HG03520 (cell line): ENCODE measurements at regions not wholly inside any gene's neighbourhood (a gene's known extent, or its start where the extent isn't known, plus 50 kb on each side); places are given as distances from the start of the nearest gene placed in this dataset.
A peak's percentile ranks its signal among the peaks of the same experiment; 100 is the strongest.
"Not testable (repeated sequence)": the region's sequence is repeated elsewhere in the genome, so short reads cannot be mapped to it uniquely, and the experiment has no call there.

Experiments used
- ATAC-seq: cut with Tn5 transposase; IDR thresholded peaks from one replicate; pipeline ENCODE4 v1.9.1; 2021; ENCODE audit warnings: mild to moderate bottlenecking, moderate library complexity; ENCODE audit not compliant: unreplicated experiment

DNA sequence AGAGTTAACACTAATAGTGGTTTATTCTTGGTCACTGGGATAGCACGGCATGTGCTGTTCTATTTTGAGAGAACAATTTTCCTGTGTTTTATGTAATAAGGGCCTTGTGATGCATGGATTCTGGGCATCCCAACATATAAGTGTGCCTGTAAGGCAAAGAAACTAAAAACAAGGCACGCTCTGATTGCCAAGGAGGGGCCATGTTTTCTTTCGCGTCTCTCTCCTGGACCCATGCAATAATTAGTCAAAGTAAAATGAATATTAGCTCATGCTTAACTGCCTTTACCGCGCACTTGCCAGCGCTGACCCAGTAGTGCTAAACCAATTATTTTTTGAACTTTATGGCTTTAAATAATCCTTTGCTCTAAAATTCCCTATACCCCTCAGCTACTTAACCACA, 140.9 kb downstream of the PSAT1 start:
- ATAC-seq: no peak

DNA sequence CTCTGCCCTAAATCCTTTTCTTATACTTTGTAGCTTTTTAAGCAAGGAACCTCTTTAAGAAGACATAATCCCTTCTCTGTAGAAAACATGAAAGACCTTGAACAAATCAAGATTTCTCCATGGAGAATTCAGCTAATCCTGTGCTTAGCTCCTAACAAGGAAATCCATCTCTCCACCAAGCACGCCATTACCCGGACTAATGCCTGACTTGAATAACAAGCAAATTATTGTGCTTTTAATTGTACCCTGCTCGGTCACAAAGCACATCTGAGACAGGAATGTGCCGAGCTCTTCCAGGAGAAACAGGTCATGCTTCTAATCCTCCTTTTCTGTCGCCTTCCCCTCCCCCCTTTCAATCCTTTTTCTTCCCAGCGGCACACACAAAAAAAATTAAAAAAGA, 141.3 kb downstream of the PSAT1 start:
- no peak for ATAC-seq

DNA sequence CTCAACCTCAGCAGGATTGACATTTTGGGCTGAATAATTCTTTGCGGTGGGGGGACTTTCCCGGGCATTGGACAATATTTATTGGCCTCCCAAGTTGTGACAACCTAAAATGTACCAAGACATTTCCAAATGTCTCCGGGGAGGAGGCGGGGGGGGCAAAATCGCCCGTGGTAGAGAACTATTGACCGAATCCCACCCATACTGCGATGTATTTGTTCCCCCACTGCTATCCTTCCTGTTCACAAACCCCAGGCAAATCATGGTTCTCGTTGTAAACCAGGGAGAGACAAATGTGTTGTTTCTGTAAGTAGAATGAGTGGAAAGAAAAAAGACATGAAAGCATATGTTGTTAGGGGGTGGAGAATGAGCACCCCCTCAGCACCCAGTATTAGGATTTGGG, 141.9 kb downstream of the PSAT1 start:
- no peak for ATAC-seq

DNA sequence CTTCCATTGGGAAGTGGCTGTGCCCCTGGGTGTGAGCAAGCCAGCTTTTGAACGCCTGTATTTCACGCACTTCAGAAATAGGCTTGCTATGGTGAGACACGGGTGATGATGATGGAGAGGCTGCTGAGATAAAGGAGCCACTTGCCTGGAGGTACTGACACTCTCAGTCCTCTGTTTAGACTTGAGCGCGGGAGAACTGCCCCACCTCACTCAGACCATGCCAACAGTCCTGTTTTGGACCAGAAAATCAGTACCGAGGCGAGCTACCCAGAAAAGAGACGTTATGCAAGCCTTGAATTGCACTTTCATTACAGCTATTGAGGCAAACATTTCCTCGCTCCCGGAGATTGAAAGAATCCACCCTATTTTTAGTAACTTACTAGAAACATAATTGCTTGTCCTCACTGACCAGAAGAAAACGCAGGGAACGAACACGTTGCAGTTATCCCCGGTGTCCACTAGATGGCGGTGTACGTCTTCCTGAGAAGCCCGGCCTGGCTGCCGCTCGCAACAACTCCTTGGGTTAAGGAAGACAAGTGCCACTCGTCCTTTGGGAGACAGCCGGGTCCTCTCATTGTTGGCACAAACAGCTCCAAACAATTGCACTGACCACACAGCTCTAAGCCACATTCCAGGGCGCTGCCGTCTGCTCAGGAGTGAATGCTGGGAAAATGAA, 142.4 kb downstream of the PSAT1 start:
- peak; percentile 70 for ATAC-seq

DNA sequence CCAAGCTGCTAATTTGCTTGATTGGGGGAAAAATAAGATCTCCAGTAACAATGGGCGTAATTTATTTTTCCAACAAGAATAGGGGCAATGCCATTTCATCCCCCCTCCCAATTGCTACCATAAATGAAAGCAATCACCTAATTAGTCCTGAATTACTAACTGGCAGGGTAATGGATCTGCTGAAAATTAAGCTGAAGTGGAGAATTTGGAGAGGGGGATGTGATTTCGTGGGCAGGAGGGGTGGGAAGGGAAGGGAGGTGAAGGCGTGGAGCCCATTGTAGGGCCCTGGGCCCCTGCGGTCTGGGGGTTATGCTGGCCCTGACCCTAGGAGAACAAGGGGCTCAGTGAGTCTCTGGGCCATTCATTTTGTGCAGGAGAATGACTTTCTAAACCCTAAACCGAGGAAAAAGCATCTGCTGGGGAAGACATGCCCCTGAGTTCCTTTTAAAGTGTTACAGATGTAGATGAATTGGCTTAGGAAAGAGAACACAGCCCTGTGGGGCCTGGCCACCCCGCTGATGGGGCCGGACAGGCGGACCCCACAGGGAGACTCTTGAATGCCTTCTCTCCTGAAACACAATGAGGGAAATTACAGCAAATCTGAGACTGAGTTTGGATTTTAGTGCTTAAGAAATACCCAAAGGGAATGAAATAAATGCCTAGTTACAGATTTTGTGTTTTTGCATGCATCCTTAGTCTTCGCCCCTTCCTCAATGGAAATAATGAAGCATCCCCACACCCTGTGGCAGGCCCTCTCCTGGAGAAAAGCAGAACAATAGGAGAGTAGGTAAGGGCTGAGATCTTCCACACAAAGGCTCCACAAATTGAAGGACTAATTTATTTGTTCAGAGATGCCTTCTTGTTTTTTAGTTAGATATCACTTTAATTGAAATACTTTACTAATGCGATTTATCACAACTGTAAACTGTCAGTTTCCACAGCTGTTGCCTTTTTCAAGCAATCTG, 143.2 kb downstream of the PSAT1 start:
- no peak for ATAC-seq

DNA sequence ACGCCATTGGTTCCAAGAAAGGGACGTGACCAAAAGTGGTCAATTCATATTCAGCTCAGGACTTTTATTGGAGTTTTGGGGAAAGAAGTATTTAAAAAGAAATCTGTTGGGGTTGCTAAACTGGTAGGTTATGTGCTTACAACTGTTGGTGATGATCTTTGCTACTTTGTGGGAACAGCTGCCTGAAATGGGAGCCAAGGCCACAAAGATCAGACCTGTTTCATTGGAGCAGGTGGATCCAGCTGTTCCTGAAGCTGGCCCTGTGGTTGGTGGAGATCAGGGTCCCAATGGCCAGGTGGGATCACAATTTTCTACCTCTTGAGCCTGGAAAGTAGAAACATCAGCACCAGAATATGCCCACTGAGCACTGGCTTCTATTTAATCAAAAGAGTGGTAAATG, 144.5 kb downstream of the PSAT1 start:
- no peak for ATAC-seq

DNA sequence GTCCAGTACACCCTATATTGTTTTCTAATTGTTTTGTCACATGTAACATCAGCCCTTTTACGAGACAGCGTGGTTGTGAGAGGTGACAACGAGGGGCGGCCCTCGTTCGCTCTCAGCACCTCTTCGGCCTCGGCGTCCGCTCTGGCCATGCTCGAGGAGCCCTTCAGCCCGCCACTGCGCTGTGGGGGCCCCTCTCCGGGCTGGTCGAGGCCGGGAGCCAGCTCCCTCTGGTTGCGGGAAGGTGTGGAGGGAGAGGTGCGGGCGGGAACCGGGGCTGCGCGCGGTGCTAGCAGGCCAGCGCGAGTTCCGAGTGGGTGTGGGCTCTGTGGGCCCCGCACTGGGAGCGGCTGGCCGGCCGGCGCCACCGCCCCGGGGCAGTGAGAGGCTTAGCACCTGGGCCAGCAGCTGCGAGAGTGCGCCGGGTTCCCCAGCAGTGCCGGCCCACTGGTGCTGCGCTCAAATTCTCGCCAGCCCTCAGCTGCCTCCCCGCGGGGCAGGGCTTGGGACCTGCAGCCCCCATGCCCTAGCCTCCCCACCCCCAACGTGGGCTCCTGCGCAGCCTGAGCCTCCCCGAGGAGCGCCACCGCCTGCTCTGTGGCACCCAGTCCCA, 145.0 kb downstream of the PSAT1 start:
- no peak for ATAC-seq

DNA sequence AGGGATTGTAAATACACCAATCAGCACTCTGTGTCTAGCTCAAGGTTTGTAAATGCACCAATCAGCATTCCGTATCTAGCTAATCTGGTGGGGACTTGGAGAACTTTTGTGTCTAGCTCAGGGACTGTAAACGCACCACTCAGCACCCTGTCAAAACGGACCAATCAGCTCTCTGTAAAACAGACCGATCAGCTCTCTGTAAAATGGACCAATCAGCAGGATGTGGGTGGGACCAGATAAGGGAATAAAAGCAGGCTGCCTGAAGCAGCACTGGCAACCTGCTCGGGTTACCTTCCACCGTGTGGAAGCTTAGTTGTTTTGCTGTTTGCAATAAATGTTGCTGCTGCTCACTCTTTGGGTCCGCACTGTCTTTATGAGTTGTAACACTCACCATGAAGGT, 145.7 kb downstream of the PSAT1 start:
- ATAC-seq: not testable (repeated sequence)

DNA sequence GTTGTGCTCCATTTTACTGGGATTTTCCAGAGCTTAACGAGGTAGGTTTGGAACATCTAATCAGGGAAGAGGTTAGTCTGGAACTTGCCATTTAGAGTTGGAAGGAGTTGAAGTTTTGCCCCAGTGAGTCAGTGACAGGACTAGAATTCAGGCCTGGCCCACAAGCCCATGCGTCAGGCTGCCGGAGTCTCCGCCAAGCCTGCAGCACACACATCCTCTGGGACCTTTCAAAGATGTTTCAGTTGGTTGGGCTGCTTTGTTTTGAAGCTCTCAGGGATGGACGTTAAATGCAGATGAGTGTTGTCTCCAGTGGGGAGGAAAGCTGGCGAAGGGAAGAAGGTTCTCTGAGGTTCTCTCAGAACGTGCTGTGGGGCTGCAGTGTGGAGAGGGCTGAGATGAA, 147.0 kb downstream of the PSAT1 start:
- ATAC-seq: no peak

DNA sequence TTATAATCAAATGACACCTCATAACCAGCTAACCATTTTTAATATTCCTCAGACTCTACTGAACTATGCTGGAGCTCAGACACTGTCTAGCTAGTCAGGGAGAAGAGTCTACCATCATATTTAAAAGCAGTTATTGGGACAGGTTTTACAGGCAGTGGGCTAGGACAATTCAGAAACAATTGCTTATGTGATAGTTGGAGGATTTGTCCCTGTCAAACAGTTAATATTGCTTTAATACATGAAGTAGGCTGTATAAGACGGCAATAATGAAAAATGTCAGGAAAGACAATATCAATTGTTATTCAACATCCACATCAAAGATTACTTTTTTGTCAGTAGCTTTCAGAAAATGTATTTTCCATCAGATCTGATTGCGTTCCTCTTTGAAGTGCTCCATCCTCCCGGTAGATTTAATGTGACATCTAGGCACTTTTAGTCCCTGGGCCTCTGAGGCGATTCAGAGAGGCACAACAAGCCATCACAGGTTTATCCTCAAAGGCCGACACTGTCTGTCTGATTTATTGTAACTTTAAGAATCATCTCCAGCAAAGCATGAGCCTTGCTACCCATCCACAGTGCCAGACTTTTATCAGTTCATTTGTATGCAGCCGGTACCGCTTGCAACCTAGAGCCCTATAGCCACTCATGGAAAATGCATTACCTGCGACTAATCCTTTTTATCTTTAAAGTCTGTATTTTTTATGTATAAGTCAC, 152.2 kb downstream of the PSAT1 start:
- no peak for ATAC-seq

DNA sequence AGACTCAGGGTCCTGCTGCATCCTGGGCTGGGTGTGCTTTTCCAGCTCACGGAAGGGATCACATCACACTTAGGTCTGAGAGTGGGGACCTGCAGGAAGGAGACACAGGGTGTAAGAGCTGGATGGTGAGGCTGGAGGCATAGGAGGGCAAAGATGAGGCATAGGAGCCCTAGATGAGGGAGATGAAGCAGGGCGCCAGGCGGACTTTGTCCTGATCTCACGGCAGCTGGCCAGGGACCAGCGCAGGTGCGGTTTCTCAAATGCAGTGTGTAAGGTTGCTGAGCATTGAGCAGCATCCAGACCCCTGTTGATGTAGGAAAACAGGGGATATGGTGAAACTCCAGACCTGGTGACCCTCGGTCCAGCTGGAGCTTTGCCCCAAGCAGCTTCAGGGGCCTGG, 156.5 kb downstream of the PSAT1 start:
- ATAC-seq: no peak

DNA sequence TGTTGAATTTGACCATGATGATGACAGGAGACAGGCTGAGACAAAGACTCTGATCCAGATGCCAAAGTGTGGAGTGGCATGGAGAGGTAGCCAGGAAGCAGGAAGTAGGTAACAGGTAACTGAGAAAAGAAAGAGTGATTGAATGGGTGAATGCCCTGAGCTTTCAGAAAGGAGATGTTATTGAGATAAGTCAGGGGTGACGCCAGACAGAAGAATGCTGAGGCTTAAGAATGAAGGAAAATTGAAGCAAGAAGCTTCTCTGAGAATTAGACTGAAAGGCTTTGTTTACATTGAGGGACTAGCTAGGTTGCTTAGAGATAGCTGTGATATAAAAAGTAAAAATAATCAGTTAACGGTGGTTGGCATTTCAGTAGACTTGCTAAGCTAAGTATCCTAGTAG, 165.7 kb downstream of the PSAT1 start:
- no peak for ATAC-seq

DNA sequence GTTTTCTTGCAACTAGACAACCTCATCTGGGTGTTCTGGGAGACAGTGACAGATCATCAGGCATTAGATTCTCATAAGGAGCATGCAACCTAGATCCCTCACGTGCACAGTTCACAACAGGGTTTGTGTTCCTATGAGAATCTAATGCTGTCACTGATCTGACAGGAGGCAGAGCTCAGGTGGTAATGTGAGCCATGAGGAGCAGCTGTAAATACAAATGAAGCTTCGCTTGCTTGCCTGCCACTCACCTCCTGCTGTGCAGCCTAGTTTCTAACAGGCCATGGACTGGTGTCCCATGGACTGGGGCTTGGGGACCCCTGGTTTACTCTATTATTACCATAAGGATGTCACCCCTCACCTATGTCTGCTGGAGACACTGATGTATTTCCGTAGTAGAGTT, 166.8 kb downstream of the PSAT1 start:
- no peak for ATAC-seq

DNA sequence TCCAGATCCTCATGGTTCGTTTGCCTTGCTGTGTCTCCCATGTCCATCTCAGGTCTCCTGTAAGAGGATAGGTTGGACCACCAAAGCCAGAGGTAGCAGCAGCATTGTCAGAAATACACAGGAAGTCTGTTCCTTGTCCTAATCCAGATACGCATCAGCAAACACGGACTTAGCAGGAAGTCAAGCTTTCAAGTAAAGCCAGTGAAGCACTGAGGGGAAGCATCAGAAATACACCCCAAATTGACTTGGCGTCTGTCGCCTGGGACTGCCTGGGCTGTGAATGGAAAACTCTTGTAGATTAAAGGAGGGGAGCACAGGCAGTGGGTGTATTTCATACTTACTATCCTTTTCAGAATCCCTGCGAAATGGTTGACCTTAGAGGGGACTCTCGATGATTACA, 171.3 kb downstream of the PSAT1 start:
- no peak for ATAC-seq

DNA sequence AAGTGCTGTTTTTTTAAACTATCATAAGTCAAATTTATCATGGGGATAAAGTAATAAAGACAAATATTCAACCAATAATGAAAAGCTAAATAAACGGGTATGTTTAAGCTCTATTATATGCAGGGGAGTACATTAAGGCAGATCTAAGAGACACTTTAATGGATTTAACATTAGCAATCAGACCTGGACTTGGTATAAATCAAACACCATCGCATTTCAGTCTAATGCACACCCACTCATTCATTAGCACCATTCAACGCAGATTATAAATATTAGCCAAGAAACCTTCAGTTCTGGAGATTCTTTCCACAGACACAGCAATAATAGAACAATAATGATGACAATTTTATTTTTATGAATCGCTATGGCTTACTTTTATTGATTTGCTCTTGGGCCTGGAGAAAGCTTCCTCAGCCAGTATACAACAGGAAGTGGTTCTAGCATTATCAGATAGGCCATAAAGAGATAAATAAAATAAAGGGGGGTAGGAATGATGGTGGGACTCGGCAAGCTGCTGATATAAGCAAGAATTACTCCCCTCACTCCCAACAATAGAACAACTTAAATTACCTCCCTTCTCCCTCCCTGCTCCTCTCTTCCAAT, 172.2 kb downstream of the PSAT1 start:
- no peak for ATAC-seq

DNA sequence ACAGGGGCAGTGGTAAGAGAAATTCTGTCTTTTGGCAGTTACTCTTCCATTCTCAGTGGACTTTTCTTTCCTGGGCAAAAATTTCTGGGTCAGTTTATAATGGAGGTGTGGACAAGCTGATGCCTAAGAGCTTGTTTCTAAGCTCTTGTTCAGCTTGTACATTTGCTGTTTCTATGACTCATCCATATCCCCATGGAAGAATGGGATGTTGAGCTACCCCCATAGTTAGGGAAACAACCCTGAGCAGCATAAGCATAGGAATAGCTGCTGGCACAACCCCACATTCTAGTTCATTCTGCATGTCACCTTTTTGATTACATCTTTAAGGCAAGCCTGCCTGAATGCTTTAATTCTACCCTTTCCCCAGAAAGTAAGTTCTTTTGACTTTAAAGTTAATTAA, 173.3 kb downstream of the PSAT1 start:
- no peak for ATAC-seq

DNA sequence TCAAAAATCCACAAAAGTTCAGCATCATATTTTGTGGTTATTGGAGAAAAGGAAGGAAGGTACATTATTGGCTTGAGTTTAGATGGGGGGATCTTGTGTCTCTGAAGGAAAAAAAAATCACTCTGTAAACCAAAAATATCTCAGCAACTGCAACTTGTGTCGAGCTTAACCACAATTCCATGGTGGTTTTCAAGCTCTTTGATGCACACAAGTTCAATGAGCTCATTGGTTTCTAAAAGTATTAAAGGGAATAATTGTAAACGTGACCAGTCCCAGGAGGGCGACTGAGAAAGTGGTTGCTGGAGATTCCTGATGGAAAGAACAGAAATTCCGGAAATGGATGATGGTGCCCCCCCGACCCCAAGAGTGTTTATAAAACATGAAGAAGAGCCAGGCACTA, 173.8 kb downstream of the PSAT1 start:
- no peak for ATAC-seq

DNA sequence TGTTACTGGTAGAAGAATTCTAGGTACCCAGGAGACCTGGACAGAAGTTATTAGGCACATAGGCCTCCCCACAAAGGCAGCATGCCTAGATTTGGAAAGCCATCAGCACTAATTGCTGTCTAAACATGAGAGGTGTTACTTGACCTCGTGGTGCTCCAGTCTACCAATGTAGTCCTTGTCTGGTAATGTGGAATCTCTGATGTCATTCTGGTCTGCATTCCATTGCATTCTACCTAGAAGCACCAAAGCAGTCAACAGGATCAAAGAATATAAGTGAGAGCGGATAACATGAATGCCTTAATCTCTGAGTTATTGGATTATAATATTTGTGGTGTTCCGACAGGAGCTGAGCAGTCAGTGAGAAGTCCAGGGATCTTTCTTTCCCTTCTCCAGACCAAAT, 175.2 kb downstream of the PSAT1 start:
- no peak for ATAC-seq

DNA sequence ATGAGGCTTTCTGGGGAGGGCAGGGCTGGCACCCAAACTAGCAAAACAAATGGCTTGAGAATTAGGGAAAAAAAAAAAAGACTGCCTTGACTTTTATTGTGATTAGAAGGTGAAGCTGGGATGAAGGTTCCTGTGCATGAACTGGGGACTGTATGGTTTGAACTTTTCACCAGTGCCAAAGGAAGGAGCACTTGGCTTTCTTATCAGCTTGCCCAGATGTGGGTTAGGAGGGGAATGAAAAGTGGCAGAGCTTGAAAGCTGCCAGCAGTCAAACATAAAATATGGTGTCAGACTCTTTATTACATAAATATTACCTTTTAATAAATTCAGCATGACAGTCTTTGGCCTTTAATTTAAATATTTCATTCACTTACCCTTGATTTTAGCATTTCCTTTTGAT, 182.5 kb downstream of the PSAT1 start:
- no peak for ATAC-seq

DNA sequence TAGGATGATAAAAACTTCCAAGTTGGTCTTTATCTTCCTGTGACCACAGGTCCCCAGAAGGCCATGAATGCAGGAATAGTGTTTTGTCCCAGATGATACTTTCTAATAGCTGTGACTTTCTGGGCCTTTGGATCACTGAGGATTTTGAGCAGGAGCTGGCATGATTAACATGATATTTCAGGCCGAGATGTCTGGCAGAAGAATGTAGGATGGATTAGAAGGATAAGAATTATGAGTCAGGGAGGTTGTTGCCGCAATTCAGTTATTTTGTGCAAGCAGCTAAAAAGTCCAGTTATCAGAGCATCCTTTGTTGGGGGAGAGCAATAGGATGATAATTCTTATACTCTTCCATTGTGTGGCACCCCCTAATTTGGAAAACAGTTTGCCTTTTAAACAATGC, 189.7 kb downstream of the PSAT1 start:
- no peak for ATAC-seq

DNA sequence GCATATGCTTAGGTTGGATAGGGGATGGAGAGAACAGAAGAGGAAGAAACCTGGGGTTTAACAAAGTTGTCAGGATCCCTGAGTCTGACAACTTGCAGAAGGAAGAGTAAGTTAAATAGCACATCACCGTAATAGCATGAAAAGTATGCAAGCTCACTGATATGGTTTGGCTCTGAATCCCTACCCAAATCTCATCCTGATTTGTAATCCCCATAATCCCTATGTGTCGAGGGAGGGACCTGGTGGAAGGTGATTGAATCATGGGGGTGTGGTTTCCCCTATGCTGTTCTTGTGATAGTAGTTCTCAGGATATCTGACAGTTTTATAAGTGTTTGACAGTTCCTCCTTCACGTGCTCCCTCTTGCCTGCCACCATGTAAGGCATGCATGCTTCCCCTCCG, 193.3 kb downstream of the PSAT1 start:
- ATAC-seq: no peak
